Skeletal muscle cell (primary cell): ENCODE measurements at regions not wholly inside any gene's neighbourhood (a gene's known extent, or its start where the extent isn't known, plus 50 kb on each side); places are given as distances from the start of the nearest gene placed in this dataset.
A peak's percentile ranks its signal among the peaks of the same experiment; 100 is the strongest.

Experiments
- DNase-seq: peaks from one replicate; pipeline ENCODE4 v3.0.0-alpha.2; 2010; ENCODE audit warnings: low read depth
- H3K4me3 ChIP-seq: 2 replicates; pipeline ENCODE4 v1.5.1; 2011; ENCODE audit warnings: low read depth, mild to moderate bottlenecking, control low read depth, low read length, moderate library complexity

- no peak for DNase-seq
- no peak overlapping the region for H3K4me3 ChIP-seq
Observed at GRCh38 chr21:16311229-16311628, 581.4 kb downstream of the USP25 start.

- DNase-seq, result no peak
- no peak overlapping the region for H3K4me3 ChIP-seq
Observed at GRCh38 chr21:16312321-16312720, 582.5 kb downstream of the USP25 start.

GRCh38 chr21:16315223-16315622, 585.4 kb downstream of the USP25 start:
- no peak for DNase-seq
- no peak overlapping the region for H3K4me3 ChIP-seq

- no peak for DNase-seq
Observed at GRCh38 chr21:16318651-16319300, 589.0 kb downstream of the USP25 start.

GRCh38 chr21:16320110-16320509, 590.3 kb downstream of the USP25 start:
- no peak overlapping the region for H3K4me3 ChIP-seq
- DNase-seq, result no peak

More at GRCh38 chr21:16318651-16319300, 589.0 kb downstream of the USP25 start:
- no peak overlapping the region for H3K4me3 ChIP-seq

- no peak for DNase-seq
- H3K4me3 ChIP-seq, result no peak overlapping the region
Observed at GRCh38 chr21:16322454-16322853, 592.7 kb downstream of the USP25 start.

GRCh38 chr21:16323596-16323995, 593.8 kb downstream of the USP25 start:
- no peak for DNase-seq
- no peak overlapping the region for H3K4me3 ChIP-seq

- DNase-seq, result no peak
Observed at GRCh38 chr21:16324630-16325029, 594.8 kb downstream of the USP25 start.

GRCh38 chr21:16330082-16330907, 600.5 kb downstream of the USP25 start:
- peak; percentile 41 for DNase-seq
- H3K4me3 ChIP-seq, result no peak overlapping the region

More at GRCh38 chr21:16324630-16325029, 594.8 kb downstream of the USP25 start:
- no peak overlapping the region for H3K4me3 ChIP-seq

GRCh38 chr21:16330908-16331268, 601.1 kb downstream of the USP25 start:
- no peak overlapping the region for H3K4me3 ChIP-seq
- DNase-seq, result no peak

GRCh38 chr21:16337266-16337665, 607.5 kb downstream of the USP25 start:
- H3K4me3 ChIP-seq, result no peak overlapping the region
- DNase-seq, result no peak

- no peak for DNase-seq
Observed at GRCh38 chr21:16342932-16343331, 613.1 kb downstream of the USP25 start.

GRCh38 chr21:16343776-16344175, 614.0 kb downstream of the USP25 start:
- no peak for DNase-seq

More at GRCh38 chr21:16342932-16343331, 613.1 kb downstream of the USP25 start:
- no peak overlapping the region for H3K4me3 ChIP-seq

GRCh38 chr21:16345757-16346156, 616.0 kb downstream of the USP25 start:
- DNase-seq, result no peak
- no peak overlapping the region for H3K4me3 ChIP-seq

More at GRCh38 chr21:16343776-16344175, 614.0 kb downstream of the USP25 start:
- no peak overlapping the region for H3K4me3 ChIP-seq

GRCh38 chr21:16347223-16347622, 617.4 kb downstream of the USP25 start:
- no peak overlapping the region for H3K4me3 ChIP-seq
- DNase-seq, result no peak

- H3K4me3 ChIP-seq, result no peak overlapping the region
- DNase-seq, result no peak
Observed at GRCh38 chr21:16353764-16354163, 624.0 kb downstream of the USP25 start.

GRCh38 chr21:16357994-16358393, 628.2 kb downstream of the USP25 start:
- no peak overlapping the region for H3K4me3 ChIP-seq
- no peak for DNase-seq

- DNase-seq, result no peak
Observed at GRCh38 chr21:16358784-16359183, 629.0 kb downstream of the USP25 start.

GRCh38 chr21:16363100-16363499, 633.3 kb downstream of the USP25 start:
- DNase-seq, result no peak
- no peak overlapping the region for H3K4me3 ChIP-seq

More at GRCh38 chr21:16358784-16359183, 629.0 kb downstream of the USP25 start:
- H3K4me3 ChIP-seq, result no peak overlapping the region

- no peak overlapping the region for H3K4me3 ChIP-seq
Observed at GRCh38 chr21:16363518-16363917, 633.7 kb downstream of the USP25 start.

GRCh38 chr21:16366207-16366606, 636.4 kb downstream of the USP25 start:
- H3K4me3 ChIP-seq, result no peak overlapping the region
- no peak for DNase-seq

More at GRCh38 chr21:16363518-16363917, 633.7 kb downstream of the USP25 start:
- no peak for DNase-seq
